ENCODE measurements at regions not wholly inside any gene's neighbourhood (a gene's known extent, or its start where the extent isn't known, plus 50 kb on each side); places are given as distances from the start of the nearest gene placed in this dataset.

DNA sequence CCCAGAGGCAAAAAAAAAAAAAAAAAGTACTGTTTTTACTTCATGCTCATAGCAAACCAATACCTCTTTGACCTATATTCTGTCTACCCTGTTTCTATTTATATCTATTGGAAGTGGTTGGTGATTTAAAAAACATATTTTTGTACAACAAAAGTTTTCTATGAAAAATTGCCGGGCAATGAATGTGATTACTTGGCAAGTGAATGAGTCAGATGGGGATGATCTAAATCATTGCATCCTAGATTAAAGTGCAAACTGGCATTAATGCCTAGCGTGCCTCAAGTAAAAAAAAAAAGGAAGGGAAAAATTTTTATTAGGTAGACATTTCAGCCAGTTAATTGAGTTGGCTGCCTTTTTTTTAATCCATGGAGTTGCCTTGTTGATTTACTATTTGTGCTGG, 500.6 kb downstream of the KCTD12 start:
- Histone ChIP-seq H3K4me3 (no peak overlapping the region), H3K36me3 (no peaks in the 10 kb centered on the region), H3K9me3 (no peaks in the 10 kb centered on the region), H3K4me1 (no peaks in the 10 kb centered on the region), H3K27me3 (no peaks in the 10 kb centered on the region), H3K27ac (no peak overlapping the region)
- TF ChIP-seq POLR2A (IDR thresholded peaks at IDR 0.05) = no peak
- TF ChIP-seq, protein P1, sequence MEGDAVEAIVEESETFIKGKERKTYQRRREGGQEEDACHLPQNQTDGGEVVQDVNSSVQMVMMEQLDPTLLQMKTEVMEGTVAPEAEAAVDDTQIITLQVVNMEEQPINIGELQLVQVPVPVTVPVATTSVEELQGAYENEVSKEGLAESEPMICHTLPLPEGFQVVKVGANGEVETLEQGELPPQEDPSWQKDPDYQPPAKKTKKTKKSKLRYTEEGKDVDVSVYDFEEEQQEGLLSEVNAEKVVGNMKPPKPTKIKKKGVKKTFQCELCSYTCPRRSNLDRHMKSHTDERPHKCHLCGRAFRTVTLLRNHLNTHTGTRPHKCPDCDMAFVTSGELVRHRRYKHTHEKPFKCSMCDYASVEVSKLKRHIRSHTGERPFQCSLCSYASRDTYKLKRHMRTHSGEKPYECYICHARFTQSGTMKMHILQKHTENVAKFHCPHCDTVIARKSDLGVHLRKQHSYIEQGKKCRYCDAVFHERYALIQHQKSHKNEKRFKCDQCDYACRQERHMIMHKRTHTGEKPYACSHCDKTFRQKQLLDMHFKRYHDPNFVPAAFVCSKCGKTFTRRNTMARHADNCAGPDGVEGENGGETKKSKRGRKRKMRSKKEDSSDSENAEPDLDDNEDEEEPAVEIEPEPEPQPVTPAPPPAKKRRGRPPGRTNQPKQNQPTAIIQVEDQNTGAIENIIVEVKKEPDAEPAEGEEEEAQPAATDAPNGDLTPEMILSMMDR (IDR thresholded peaks at IDR 0.05) = no peak
- no peak for DNase-seq

DNA sequence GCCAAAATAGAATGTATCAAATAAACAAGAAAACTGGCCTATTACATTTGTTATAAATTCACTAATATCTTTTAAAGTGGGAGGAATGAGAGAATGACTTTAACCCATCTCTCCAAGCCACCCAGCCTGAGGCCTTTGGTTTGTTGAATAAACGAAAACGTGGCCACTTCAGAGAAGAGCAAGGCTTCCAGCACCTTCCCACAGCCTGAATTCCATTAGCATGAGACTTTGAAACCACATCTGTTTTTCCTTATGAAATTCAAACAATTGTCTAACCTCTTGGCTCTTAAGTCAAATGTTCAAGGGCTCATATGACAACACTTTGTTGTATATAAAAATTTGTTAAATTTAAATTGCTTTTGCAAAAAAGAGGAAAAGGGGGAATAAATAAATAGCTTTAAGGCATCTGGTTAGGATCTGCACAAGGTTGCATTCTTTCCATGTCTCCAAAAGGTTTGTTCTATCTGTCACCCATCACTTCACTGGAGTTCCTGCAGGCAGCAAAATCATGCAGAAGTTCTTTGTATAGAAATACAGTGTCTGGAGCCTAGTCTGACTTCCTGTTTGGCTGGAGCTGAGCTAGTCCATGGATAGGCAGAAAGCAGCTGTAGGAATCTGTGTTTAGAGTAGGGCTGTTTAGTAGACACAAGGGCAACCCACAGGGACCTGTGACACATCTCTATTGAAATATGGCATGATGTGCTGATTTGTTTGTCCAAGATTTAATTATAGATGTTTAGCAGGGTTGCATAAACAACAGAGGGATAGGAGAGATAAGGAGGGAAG, 502.3 kb downstream of the KCTD12 start:
- Histone ChIP-seq H3K27ac (peak overlapping the region in 1 of 4 donors; percentile 52), H3K9me3 (no peaks in the 10 kb centered on the region), H3K4me3 (no peak overlapping the region), H3K36me3 (no peaks in the 10 kb centered on the region), H3K4me1 (no peaks in the 10 kb centered on the region), H3K27me3 (no peaks in the 10 kb centered on the region)
- DNase-seq = peak in 1 of 3 donors; percentile 46
- no peak for TF ChIP-seq POLR2A (IDR thresholded peaks at IDR 0.05)
- TF ChIP-seq, protein P1 (IDR thresholded peaks at IDR 0.05) = no peak

DNA sequence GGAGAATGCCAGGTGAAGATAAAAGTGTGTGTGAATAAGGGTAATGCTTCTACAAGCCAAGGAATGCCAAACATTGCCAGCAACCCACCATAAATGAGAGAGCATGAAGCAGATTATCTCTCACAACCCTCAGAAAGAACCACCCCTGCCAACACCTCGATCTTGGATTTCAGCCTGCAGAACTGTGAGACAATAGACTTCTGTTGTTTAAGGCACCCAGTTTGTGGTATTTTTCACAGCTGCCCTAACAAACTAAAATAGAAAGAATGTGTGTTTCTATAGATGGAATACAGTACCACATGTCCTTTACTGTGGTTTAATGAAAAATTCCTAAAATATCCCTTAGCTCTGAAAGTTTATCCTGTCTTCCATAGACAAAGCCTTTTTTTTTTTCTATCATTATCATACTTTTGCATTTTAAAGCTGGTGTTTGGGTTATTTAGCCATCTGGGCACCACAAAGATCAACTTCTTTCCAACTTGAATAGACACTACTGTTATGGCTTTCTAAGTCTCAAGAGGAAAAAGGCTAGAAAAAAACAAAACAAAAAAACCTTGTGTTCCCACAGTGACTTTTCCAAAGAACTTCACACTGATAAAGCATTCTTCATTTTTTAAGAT, 505.6 kb downstream of the KCTD12 start:
- H3K27ac ChIP-seq = no peak overlapping the region
- H3K4me3 ChIP-seq = no peak overlapping the region
- H3K36me3 ChIP-seq = no peaks in the 10 kb centered on the region
- TF ChIP-seq, protein P1 (IDR thresholded peaks at IDR 0.05) = no peak
- no peak for TF ChIP-seq POLR2A (IDR thresholded peaks at IDR 0.05)
- no peaks in the 10 kb centered on the region for H3K4me1 ChIP-seq
- DNase-seq = no peak
- H3K27me3 ChIP-seq = no peaks in the 10 kb centered on the region
- H3K9me3 ChIP-seq = no peaks in the 10 kb centered on the region

DNA sequence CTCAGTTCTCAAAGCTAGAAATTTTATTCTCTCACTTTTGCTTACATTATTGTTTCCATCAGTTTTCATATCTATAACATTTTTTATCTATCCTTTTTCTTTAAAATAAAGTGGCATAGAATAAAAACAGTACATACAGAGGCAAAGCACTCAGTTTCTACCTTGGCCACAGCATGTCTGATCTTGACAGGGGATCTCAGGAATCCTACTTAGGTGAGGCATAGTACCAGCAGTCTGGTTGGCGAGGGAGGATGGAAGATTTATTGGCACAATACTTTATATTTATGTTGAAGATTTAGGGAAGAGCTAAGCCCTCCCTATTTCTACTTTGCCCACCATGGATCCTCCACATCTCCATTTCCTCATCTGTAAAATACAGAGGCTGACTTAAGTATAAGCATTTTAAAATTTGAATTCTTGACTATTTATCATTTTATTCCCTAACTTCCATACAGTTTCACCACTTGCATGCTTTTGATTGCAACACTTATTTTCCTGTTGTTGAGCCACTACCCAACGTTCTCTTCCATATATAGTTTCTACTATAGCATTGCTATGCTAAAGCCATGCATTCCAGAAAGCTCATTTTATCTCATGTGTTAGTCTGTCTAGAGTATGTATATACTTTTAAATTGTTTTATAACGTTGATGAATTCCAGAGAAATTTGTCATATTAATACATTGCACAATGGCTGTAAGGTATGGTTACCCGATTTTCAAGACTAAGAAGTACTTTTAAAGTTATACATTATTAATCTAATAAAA, 506.7 kb downstream of the KCTD12 start:
- DNase-seq = no peak
- Histone ChIP-seq H3K36me3 (no peaks in the 10 kb centered on the region), H3K4me3 (no peak overlapping the region), H3K27ac (no peak overlapping the region), H3K9me3 (no peaks in the 10 kb centered on the region), H3K4me1 (no peaks in the 10 kb centered on the region), H3K27me3 (no peaks in the 10 kb centered on the region)
- TF ChIP-seq, protein P1 (IDR thresholded peaks at IDR 0.05) = no peak
- no peak for TF ChIP-seq POLR2A (IDR thresholded peaks at IDR 0.05)

DNA sequence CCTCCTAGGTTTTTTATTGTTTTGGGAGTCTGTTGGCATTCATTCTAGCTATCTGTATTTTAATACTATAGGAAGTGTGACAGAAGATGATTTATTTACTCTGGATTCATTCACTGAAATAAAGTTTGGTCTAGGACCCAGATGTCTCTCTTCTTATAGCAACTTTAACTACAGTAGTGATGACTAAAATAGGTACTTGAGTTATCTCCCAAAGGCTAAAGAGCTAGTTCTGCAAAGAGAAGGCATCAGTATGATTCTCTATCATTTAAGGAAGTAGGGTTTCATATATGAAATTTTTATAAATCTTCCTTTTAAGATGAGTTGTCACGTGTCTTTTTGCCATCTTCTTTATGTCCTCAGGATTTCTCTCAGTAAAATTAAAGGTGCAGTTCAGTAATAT, 507.4 kb downstream of the KCTD12 start:
- Histone ChIP-seq H3K27me3 (no peaks in the 10 kb centered on the region), H3K36me3 (no peaks in the 10 kb centered on the region), H3K4me3 (no peak overlapping the region), H3K9me3 (no peaks in the 10 kb centered on the region), H3K27ac (no peak overlapping the region), H3K4me1 (no peaks in the 10 kb centered on the region)
- no peak for DNase-seq
- no peak for TF ChIP-seq POLR2A (IDR thresholded peaks at IDR 0.05)
- TF ChIP-seq, protein P1 (IDR thresholded peaks at IDR 0.05) = no peak

Data from Peyer's patch (tissue), 4 donors.